ENCODE measurements at regions not wholly inside any gene's neighbourhood (a gene's known extent, or its start where the extent isn't known, plus 50 kb on each side); places are given as distances from the start of the nearest gene placed in this dataset.
A peak's percentile ranks its signal among the peaks of the same experiment; 100 is the strongest.
"Not testable (repeated sequence)": the region's sequence is repeated elsewhere in the genome, so short reads cannot be mapped to it uniquely, and the experiment has no call there.

DNA sequence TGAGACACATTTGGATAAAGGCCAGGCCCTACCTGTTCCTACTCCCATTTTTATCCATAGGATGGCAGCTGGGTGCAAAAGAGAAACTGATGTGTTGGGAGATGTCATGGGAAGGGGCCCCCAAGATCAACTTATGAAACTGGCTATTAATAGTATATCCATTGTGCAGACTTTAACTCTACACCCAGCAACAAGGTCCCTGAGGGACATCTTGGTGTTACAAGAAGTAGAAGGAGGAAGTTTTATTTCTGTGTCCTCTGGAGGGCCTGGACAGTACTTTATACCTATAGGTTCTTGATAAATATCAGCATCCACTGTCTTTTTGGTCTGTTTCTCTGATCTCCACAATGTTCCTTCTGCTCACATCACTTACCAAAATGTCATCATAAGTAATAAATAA is 84.6 kb downstream of the BTG1 start:
- DNase-seq (ENCODE audit: low read depth in 2 of 2): no peak

- DNase-seq (ENCODE audit: low read depth in 2 of 2): peak; percentile 15 to 80
These were observed 85.7 kb downstream of the BTG1 start for GRCh38 chr12:92059960-92060359.

DNA sequence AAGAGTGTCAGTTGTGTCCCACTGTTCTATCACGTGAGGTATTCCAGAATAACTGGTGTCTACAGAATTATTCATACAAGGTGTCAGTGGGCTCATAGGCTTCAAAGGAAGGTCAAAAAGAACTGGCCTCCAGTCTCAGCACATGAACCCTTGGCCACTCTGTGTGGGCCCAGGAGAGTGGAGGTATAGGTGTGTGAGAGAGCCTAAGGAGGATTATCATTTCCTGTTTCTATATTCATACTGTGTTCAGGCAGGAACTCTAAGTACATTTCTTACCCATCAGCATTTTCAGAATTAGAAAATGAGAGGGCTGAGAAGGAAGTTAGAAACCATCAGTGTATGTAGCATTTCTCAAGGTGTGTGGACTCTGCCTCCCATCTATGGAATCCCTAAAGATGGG is 87.0 kb downstream of the BTG1 start:
- no peak for DNase-seq (ENCODE audit: low read depth in 2 of 2)

GRCh38 chr12:92056756-92057155 is 88.9 kb downstream of the BTG1 start:
- DNase-seq (ENCODE audit: low read depth in 2 of 2): not testable (repeated sequence)

- DNase-seq (ENCODE audit: low read depth in 2 of 2): no peak
These were observed 89.4 kb downstream of the BTG1 start for GRCh38 chr12:92056290-92056689.

- DNase-seq (ENCODE audit: low read depth in 2 of 2): no peak
These were observed 89.8 kb downstream of the BTG1 start for GRCh38 chr12:92055877-92056276.

DNA sequence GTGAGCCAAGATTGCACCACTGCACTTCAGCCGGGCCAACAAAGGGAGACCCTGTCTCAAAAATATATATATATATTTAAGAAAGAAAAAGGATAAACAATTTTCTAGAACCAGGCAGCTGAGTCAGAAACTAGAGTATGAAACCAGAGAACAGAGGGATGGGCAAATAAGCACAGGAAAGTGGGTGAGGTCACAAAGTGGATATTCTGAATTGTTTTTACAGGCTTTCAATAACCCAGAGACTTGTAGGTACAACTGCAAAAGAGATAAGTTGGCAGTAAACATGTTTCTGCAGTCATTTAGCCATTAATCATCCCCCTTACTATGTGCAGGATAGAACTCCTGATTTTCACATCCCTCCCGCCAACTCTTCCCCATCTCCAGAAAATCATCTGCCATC is 94.2 kb downstream of the BTG1 start:
- no peak for DNase-seq (ENCODE audit: low read depth in 2 of 2)

- no peak for DNase-seq (ENCODE audit: low read depth in 2 of 2)
These were observed 96.2 kb downstream of the BTG1 start for GRCh38 chr12:92049403-92049802.

GRCh38 chr12:92047393-92047826 is 98.2 kb downstream of the BTG1 start:
- DNase-seq (ENCODE audit: low read depth in 2 of 2): no peak

DNA sequence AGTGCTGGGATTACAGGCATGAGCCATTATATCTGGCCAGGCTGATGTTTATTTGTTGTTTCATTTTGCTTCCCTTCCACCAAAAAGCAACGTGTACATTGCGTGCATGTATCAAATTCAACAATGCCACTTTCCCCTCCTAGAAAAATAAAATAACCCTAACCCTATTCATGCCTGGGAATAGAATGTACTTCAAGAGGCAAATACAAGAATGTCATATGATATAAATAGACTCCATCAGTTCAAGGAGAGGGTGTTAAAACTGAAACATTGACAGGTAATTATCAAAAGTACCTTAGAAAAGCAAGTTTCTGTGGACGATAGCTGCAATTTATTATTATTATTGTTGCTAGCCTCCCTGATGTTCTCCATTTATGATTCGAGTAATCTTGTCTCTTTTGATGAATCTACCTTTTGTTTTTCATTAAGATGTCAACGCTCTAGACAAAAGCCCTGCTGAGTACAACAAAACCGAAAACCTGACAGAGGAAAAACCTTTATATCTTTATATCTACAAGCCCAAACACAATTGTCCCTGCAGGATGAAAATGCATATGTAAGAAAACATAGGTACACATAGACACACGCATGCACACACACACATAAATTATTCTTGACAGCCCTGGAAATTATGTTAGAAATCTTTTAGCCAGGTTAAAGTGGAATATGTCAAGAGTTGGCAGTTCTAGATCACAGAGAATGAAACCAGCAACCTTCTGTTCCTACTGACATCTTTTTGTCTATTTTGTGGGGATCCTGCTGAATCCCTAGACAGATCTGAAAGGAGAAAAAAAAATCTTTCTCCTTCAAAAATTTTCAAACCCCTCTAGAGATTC is 98.9 kb downstream of the BTG1 start:
- no peak for DNase-seq (ENCODE audit: low read depth in 2 of 2)

DNA sequence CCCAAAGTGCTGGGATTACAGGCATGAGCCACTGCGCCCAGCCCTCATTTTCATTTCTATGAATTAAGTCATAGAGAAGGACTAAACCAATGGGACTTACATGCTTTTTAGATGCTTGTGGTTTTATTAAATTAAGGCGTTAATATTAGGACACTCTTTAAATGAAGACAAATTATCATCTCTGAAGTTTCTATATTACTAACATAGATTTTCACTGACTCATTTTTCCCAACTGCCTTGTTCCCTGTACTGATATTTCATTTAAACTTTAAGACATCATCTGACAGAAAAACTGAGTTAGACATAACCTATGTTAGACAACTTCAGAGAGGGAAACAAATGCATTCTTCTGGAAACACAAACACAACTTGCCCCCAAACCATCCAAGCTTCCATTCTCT is 99.8 kb downstream of the BTG1 start:
- no peak for DNase-seq (ENCODE audit: low read depth in 2 of 2)

GRCh38 chr12:92044435-92044834 is 101.2 kb downstream of the BTG1 start:
- no peak for DNase-seq (ENCODE audit: low read depth in 2 of 2)

DNA sequence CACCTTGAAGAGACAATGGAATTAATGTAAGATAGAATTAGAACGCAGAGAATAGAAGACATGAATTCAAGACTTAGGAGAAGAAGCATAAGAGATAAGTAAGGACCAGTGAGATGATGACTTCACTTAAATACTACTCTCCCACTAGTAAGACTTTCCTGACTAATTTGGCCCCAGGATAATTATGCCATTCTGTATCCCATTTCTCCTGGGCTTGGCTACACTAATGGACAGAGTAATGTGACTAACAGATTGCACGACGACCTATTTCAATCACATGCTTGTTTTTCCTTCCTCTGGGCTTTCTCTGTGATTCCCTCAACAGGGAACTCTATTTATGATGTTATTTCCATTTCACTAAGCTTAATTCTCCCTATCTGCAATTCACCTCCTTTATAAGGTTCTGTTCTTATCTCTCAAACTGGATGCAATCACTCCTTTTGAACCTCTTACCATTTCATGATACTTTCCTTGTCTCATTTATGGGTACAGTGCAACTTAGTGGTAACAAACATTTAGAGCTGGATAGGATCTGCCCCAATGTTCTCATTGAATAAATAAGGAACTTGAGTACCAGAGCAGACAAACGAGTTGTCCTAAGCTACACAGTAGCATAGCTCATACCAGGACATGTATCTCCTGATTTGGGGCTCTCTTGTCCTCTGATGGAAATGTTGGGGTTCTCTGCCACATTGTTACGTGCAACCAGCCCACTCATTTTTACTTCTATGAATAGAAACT is 102.7 kb downstream of the BTG1 start:
- DNase-seq (ENCODE audit: low read depth in 2 of 2): no peak

GRCh38 chr12:92041742-92042141 is 103.9 kb downstream of the BTG1 start:
- DNase-seq (ENCODE audit: low read depth in 2 of 2): peak; percentile 16 to 66

GRCh38 chr12:92039046-92039445 is 106.6 kb downstream of the BTG1 start:
- DNase-seq (ENCODE audit: low read depth in 2 of 2): no peak

DNA sequence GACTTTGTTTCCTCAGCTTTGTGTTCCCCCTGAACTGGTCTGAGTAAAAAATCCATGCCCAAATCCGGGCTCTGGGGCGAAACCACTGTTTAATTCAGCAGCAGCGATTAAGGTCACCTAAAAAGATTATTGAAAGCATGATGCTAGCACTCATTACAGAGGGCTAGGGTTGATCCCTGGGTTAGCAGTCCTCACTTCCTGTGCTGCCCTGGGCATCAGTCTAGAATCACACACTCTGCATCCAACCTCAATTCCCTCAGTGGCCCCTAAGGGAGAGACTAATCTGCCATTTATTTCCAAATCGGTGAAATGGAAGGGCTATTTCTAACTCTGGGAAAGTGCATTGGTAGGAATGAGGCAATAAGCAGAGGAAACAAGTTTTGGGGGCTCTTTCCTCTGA is 107.2 kb downstream of the BTG1 start:
- no peak for DNase-seq (ENCODE audit: low read depth in 2 of 2)

- peak in 1 of 2 donors; percentile 34 for DNase-seq (ENCODE audit: low read depth in 2 of 2)
These were observed 108.7 kb downstream of the BTG1 start for GRCh38 chr12:92036771-92037453.

- DNase-seq (ENCODE audit: low read depth in 2 of 2): no peak
These were observed 109.5 kb downstream of the BTG1 start for GRCh38 chr12:92036061-92036620.

GRCh38 chr12:92035477-92035876 is 110.2 kb downstream of the BTG1 start:
- DNase-seq (ENCODE audit: low read depth in 2 of 2): no peak

- DNase-seq (ENCODE audit: low read depth in 2 of 2): peak; percentile 72 to 96
These were observed 110.7 kb downstream of the BTG1 start for GRCh38 chr12:92034858-92035401.

- no peak for DNase-seq (ENCODE audit: low read depth in 2 of 2)
These were observed 111.6 kb downstream of the BTG1 start for GRCh38 chr12:92034083-92034482.

DNA sequence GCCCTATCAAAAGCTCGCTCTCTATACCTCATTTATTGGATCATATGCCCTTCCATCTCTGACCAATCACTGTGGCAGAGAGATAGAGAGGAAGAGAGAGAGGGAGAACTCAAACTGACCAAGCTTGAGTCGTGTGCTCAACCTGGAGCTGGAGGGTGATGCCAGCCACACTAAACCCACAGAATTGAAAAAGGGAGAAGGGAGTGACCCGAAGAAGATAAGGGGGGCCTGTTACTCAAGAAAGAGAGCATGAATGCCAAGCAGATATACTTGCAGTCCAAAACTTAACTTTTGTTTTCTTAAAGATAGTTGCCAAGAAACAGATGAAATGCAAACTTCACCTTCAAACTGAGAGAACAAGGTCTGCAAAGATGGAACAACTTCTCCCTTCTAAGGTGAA is 112.7 kb downstream of the BTG1 start:
- DNase-seq (ENCODE audit: low read depth in 2 of 2): no peak

Data from lung microvascular endothelial cell (primary cell).